SW 1271 (cell line): ENCODE measurements at regions not wholly inside any gene's neighbourhood (a gene's known extent, or its start where the extent isn't known, plus 50 kb on each side); places are given as distances from the start of the nearest gene placed in this dataset.

Experiments used
- DNase-seq, 2 experiments: peaks; one replicate each; lab custom pipeline; 2025; lab: John Stamatoyannopoulos, UW

DNA sequence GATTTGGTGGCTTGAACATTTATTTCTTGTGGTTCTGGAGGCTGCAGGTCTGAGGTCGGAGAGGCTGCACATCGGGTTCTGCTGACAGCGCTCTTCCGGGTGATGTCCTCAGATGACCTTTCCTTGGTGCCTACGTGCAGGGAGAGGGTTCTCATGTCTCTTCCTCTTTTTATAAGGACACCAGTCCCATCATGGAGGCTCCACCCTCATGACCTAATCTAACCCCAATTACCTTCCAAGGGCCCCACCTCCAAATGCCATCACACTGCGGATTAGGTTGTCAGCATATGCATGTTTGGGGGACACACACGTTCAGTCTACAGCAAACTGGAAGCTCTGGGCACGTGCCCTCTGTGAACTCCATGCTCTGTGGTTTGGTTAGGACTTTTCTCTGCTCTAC is 338.6 kb downstream of the FGF9 start:
- no peak for DNase-seq

DNA sequence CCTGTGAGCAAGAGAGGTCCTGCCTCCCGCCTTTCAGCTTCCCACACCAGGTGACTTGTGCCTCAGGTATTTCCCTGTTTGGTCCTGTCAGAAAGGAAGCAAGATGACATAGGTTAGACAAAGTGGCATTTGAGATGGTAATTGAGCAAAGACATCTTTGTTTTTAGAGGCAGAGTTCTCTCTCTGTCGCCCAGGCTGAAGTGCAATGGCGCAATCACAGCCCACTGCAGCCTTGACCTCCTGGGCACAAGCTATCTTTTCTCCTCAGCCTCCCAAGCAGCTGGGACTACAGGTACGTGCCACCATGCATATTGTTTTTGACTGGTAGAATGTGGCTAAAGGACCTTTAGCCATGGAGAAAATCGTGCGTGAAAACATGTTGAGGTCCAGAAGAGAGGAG is 339.1 kb downstream of the FGF9 start:
- no peak for DNase-seq

DNA sequence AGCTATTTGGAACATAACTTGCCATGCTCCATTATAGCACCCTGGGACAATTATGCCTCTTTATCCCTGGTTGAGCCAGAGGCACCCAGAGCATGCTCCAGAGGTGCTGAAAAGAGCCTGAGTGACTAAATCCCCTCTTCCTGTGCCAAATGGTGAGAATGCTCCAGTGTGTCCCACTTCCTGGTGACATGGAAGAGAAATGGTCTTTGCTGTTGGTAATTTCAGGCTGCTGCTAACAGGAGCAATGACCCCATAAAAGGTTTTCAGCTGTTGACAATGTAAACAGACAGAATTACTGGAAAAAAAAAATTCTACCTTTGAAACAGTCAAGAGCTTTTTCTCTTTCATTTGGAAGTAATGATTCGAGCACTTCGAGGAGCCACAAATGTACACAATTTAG is 341.8 kb downstream of the FGF9 start:
- no peak for DNase-seq

- DNase-seq, result no peak
These were observed 343.6 kb downstream of the FGF9 start for GRCh38 chr13:22014469-22014868.

DNA sequence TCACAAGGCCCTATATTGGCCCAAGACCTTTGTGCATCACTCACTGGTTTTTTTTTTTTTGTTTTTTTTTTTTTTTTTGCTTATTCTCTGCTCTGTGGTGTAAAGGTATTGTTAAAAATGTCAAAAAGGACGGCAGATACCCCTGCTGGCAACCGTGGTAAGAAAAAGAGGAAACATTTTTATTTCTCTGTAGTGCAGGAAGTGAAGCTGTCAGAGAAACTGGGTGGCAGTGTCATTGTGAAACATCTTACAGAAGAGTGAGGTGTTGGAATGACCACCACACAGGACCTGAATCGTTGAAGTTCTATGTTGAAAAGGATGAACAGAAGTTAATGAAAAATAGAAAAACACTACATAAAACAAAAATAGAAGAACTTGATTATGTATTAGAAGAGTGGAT is 346.4 kb downstream of the FGF9 start:
- no peak for DNase-seq

- DNase-seq, result no peak
These were observed 347.4 kb downstream of the FGF9 start for GRCh38 chr13:22018076-22018835.

- DNase-seq, result no peak
These were observed 347.9 kb downstream of the FGF9 start for GRCh38 chr13:22018836-22019210.

- DNase-seq, result no peak
These were observed 353.6 kb downstream of the FGF9 start for GRCh38 chr13:22024381-22024994.

DNA sequence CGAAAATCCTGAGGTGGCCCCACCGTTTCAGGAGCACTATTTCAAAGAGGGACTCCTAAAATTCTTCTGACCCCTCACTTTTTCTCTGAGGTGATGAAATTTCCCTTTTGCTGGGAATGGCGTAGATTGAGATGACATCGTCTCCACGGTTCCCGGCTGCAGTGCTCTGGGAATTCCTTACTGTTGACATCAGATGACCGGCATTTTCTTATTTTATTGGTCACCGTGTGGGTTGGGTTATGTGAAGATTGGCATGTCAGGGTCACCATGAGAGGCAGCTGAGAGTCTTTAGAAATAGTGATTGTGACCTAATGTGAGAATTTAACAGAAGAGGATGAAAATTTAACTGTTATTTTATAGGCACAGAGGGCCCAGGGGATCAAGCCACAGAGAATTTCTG is 356.7 kb downstream of the FGF9 start:
- no peak for DNase-seq

DNA sequence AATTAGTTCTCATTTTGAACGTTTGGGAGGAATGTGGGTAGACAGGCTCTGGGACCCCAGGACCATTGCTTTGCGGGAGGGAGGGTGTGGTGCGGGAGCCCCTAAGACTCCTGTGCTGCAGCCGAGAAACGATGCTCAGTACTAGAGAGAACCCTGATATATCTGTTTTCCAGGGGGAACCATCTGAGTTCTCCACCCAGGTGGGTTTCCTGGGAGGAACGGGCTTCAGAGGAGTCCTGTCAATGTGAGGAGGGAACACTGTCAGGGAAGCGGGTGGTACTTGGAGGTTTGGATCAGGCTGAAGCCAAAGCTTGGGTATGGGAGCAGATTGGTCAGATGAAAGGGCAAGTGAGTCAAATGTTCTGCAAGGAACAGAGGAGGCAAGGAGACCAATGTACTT is 358.0 kb downstream of the FGF9 start:
- DNase-seq, result no peak

GRCh38 chr13:22030321-22030720 is 359.4 kb downstream of the FGF9 start:
- no peak for DNase-seq

DNA sequence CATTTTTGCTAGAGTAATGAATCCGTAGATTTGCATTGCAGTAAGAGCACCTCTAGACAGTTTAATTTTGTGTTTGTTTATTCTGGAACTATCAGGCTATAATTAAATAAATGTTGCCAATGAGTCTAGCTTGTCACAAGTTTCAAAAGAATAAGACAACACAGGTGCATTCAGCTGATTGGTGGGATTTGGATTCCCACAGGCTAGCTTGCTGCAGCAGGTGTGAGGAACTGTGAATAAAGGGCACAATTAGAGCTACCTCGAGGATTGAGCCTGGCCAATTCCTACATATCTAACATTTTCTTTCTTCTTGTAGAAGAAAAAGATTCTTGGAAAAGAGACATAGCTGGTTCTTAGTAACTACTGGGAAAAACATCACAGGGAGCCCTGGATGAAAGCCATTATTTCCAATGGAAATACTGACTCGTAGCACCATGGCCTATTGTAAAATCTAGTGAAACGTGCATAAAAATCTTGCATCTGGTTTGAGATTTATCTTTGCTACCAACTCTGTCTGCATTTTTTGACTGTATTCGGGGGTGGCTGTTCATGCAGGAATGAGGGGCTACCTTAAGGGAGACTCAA is 360.9 kb downstream of the FGF9 start:
- no peak for DNase-seq

- no peak for DNase-seq
These were observed 362.0 kb downstream of the FGF9 start for GRCh38 chr13:22032905-22033304.

- DNase-seq, result no peak
These were observed 369.1 kb downstream of the FGF9 start for GRCh38 chr13:22039961-22040360.

- peak; percentile 77 to 82 for DNase-seq
These were observed 370.0 kb downstream of the FGF9 start for GRCh38 chr13:22040810-22041364.

DNA sequence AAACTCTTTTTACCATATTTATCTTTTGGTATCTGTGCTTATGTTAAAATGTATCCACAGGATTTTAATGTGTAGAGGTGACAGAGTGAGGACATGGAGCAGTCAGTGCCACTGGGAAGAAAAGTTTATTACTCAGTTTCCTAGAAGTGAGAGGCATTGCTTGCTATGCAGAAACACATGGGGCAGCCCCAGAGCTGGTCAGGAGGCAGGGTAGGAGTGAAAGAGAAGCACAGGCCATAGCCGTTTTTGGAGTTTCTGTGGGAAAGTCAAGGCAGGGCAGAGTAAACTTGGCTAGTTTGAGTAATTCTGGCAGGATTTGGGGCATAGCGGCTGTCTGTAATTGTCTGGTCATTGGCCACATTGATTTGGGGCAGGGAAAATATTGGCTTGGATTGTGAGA is 370.9 kb downstream of the FGF9 start:
- DNase-seq, result peak in 1 of 2 experiments; percentile 5

DNA sequence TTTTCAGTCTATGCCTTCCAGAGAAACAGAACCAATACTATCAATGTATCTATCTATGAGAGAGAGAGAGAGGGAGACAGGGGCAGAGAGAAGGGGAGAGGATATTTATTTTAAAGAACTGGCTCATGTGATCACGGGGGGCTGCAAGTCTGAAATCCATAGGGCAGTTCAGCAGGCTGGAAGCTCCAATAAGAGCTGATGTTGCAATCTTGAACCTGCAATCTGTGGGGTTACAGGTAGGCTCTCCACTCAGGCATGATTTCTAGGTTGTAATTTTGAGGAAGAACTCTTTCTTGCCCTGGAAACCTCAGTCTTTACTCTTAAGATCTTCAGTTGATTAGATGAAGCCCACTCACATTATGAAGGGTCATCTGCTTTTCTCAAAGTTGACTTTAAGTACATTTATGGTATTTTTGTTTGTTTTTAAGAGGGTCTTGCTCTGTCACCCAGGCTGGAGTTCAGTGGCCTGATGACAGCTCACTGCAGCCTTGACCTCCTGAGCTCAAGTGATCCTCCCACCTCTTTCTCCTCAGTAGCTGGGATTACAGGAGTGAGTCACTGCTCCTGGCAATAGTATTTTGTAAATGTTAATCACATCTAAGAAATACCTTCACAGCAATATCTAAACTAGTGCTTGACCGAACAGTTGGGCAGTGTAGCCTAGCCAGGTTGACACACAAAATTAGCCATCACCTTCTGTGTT is 376.4 kb downstream of the FGF9 start:
- DNase-seq, result no peak

DNA sequence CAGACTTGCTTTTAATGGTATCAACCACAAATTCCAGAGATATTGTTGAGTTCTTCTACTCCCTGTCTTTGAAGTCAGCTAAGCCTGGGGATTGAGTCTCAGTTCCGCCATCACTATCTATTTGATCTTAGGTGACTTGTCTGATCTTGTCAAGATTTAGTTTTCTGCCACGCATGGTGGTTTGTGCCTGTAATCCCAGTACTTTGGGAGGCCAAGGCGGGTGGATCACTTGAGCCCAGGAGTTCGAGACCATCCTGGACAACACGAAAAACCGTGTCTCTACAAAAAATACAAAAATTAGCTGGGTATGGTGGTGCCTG is 376.9 kb downstream of the FGF9 start:
- DNase-seq, result no peak

DNA sequence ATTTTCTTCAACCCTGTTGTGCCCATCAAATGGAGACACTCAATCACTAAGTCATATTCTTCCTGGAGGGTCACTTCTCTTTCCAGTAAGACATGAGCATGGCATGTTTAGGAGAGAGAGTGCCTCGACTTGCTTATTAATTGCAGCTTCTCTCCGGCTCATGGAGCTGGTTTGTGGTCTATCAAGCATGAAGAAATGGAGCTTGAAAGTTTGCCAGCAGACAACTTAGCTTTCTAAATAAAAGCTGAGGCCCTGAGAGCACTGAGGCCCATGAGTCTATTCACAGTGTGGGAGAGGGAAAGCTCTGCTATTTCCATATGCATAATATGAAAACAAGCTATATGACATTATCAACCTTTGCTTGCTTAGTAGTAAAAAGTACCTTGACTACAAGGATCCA is 378.5 kb downstream of the FGF9 start:
- no peak for DNase-seq

DNA sequence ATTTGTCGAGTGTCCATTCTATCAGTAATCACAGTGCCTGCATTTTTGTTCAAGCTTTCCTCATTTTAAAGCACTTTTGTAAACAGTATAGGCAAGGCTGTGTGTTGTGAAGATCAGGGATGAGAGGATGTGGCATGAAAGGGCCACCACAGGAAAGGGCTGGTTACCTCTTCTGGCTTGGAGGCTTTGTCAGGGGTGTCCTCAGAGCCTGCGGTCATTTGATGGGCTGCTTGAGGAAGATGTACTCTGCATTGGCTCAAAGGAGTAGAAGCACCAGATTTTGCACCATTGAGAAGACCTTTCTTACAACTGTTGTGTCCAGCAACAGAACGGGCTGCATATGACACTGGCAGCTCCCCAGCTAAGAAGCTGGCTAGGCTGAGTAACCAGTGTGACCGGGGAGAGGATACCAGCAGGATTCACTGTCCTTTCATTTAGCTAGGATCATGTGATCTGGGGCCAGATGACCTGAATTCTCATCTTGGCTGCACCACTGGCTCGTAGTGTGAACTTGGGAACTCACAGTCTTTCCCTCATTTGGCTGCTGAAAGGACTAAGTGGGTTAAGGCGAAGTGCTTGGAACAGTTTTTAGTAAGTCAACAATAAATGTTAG is 380.2 kb downstream of the FGF9 start:
- no peak for DNase-seq

DNA sequence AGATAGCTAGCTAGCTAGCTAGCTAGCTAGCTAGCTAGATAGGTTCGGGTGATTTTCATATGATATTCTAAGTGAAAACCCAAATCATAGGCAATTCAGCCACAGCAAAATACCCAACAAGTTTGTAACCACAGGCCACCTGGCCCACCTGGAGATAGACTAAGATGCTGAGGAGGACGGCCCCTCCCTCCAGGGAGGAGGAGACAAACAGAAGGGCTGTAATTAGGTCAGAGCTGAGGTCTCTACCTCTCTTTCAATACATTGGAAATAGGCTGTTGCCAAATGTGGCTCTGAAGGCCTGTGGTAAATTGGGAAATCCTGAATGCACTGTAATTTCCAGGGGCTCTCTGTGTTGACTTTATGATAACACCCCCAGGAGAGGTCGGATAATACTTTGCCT is 382.2 kb downstream of the FGF9 start:
- no peak for DNase-seq

- no peak for DNase-seq
These were observed 384.4 kb downstream of the FGF9 start for GRCh38 chr13:22055259-22055658.
